ENCODE measurements at regions not wholly inside any gene's neighbourhood (a gene's known extent, or its start where the extent isn't known, plus 50 kb on each side); places are given as distances from the start of the nearest gene placed in this dataset.

DNA sequence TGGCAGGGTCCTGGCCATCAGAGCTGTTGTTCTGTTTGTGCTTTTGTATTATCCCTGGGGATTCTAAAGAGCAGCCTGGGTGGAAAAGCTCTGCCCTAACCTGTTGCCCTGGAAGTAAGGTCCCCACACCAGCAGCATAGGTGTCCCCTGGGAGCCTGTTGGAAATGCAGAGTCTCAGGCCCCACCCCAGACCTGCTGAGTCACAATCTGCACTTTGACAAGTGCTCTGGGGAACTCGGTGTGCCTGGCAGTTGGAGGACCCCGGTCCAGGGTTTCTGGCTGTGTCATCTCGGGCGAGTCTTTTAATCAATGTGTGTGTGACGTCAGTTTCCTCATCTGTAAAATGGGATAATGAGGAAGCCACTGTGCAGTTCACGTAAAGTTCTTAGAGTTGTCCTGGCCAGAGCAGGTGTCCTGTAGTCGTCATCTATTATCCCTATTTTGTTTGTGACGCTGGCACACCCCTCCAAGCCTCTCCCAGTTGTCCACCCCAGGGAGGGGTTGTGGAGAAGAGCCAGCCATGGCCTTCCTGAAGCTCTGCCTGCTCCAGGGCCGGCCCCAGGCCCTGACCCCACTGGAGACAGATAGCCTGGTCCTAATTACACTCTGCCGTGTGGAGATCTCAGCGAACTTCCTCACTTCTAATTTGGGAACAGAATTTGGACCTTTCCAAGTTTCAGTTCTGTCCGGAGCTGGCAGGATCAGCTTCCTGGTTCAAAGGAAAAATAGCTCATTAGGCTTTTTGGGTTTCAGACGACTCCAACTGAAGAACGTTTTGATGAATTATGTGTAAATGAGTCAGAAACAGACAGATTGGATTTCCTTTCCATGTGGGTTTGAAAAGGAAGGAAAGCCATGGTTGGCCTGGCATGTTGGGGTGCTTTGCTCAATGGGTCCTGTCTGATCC lies 295.7 kb upstream of the FOXF1 start:
- Histone ChIP-seq H3K4me3 (replicated peaks in 1 of 3; ENCODE audit: insufficient read depth in 1 of 3, low read depth in 1 of 3, low read length in 3 of 3) (no peak overlapping the region), H3K9me3 (replicated peaks; ENCODE audit: control insufficient read depth, insufficient read depth, low read length) (no peaks in the 10 kb centered on the region), H3K4me2 (ENCODE audit: insufficient read depth, low read length) (no peak overlapping the region), H2AFZ (ENCODE audit: low read depth, low read length) (no peak overlapping the region), H3K9me1 (replicated peaks; ENCODE audit: control insufficient read depth, extremely low read depth, insufficient read depth, low read length) (no peaks in the 10 kb centered on the region), H3K9ac (replicated peaks; ENCODE audit: extremely low read depth, insufficient read depth, low read length) (no peak overlapping the region), H4K20me1 (replicated peaks; ENCODE audit: control insufficient read depth, extremely low read depth, insufficient read depth, low read length) (no peaks in the 10 kb centered on the region), H3K36me3 (ENCODE audit: control insufficient read depth in 2 of 2, extremely low read depth in 1 of 2, insufficient read depth in 2 of 2, low read length in 2 of 2) (no peaks in the 10 kb centered on the region), H3K27ac (ENCODE audit: insufficient read depth, low read depth, low read length) (no peak overlapping the region), H3K79me2 (ENCODE audit: control insufficient read depth, insufficient read depth, low read length) (no peaks in the 10 kb centered on the region), H3K4me1 (ENCODE audit: control insufficient read depth, extremely low read depth, insufficient read depth, low read length) (no peaks in the 10 kb centered on the region), H3K27me3 (ENCODE audit: control insufficient read depth in 2 of 2, insufficient read depth in 2 of 2, low read length in 2 of 2) (peaks cover 0 to 1% of the 10 kb centered on the region in 2 experiments)
- POLR2A ChIA-PET, result no interaction called here
- intact Hi-C loops (cut with micrococcal nuclease), result no loop called here
- CTCF ChIA-PET, result interaction anchor here (1.1 kb wide), 1 partner anchor 8 kb away, joined by 3 read pairs; no protein-coding TSS in a partner anchor
- BruUV-seq (replicated peaks), result no TSS peak
- DNase-seq (ENCODE audit: low read depth, low spot score), result no peak
- no peak for FAIRE-seq
- TF ChIP-seq MYC (IDR thresholded peaks at IDR 0.05; ENCODE audit: low read depth, low read length) (no peak), JUN (IDR thresholded peaks at IDR 0.05; ENCODE audit: borderline replicate concordance, insufficient read depth, insufficient read length, low read depth) (no peak), EZH2 (IDR thresholded peaks at IDR 0.05; ENCODE audit: borderline replicate concordance, low read depth, low read length, severe bottlenecking) (no peak), GATA2 (IDR thresholded peaks at IDR 0.05; ENCODE audit: insufficient read depth, insufficient read length, low read depth, low read length) (no peak), CTCF (IDR thresholded peaks at IDR 0.05; ENCODE audit: extremely low read depth in 1 of 2, insufficient read depth in 1 of 2, low read depth in 1 of 2, low read length in 2 of 2) (no peak), FOS (IDR thresholded peaks at IDR 0.05; ENCODE audit: borderline replicate concordance, insufficient read depth, low read length) (no peak), POLR2A (IDR thresholded peaks at IDR 0.05; ENCODE audit: low read depth, low read length) (no peak)
- TF ChIP-seq, protein P1, sequence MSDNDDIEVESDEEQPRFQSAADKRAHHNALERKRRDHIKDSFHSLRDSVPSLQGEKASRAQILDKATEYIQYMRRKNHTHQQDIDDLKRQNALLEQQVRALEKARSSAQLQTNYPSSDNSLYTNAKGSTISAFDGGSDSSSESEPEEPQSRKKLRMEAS (IDR thresholded peaks at IDR 0.05; ENCODE audit: insufficient read depth, insufficient read length), result no peak
- dilution Hi-C loops (cut with MboI; ENCODE audit: extremely low pct_ligation_motif_present, low sequenced_read_pairs), result no loop called here

All from endothelial cell of umbilical vein (primary cell).